ENCODE measurements at regions not wholly inside any gene's neighbourhood (a gene's known extent, or its start where the extent isn't known, plus 50 kb on each side); places are given as distances from the start of the nearest gene placed in this dataset.

DNA sequence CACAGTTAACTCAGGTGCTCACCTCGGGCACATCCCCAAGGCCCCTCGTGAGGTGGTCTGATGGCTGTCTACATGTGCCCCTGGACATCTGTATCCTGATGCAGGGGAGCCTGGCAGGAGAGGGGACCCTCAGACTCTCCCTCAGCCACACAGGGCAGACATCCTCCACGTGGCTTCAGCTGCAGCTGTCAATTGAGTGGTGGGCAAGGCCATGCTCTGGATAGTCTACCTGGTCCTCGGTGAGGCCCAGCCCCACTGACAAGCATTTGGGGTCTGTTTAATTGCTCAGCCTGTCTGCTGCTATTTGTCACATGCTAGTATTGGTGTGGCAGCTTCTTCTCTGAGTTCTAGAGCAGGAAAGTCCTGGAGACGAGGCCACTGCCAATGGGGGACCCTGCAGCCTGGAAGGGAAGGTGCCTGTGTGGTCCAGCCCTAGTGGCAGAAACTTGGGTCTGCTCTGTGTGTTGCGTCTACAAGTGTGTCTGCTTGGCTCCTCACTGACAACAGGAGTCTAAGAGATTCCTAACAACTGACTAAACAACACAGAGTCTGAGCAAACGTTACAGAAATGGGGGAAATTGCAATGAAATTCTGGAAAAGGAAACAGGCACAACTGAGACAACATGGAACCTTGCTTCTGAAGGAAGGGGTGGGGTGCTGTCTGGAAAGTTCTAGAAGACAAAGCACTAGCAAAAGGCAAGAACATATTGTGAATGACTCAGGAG is 59.3 kb upstream of the IGFBP3 start:
- H3K9me3 Mint-ChIP-seq (ENCODE audit: unreplicated experiment): peaks cover 5% of the 10 kb centered on the region
- H3K4me3 Mint-ChIP-seq (ENCODE audit: unreplicated experiment): no peak overlapping the region
- H3K27ac Mint-ChIP-seq (ENCODE audit: unreplicated experiment): no peak overlapping the region
- no peaks in the 10 kb centered on the region for H3K27me3 Mint-ChIP-seq (ENCODE audit: unreplicated experiment)
- TF ChIP-seq, protein P1, sequence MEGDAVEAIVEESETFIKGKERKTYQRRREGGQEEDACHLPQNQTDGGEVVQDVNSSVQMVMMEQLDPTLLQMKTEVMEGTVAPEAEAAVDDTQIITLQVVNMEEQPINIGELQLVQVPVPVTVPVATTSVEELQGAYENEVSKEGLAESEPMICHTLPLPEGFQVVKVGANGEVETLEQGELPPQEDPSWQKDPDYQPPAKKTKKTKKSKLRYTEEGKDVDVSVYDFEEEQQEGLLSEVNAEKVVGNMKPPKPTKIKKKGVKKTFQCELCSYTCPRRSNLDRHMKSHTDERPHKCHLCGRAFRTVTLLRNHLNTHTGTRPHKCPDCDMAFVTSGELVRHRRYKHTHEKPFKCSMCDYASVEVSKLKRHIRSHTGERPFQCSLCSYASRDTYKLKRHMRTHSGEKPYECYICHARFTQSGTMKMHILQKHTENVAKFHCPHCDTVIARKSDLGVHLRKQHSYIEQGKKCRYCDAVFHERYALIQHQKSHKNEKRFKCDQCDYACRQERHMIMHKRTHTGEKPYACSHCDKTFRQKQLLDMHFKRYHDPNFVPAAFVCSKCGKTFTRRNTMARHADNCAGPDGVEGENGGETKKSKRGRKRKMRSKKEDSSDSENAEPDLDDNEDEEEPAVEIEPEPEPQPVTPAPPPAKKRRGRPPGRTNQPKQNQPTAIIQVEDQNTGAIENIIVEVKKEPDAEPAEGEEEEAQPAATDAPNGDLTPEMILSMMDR (IDR thresholded peaks at IDR 0.05): no peak
- peaks cover 53% of the 10 kb centered on the region for H3K4me1 Mint-ChIP-seq (ENCODE audit: unreplicated experiment)
- no peak for DNase-seq (ENCODE audit: extremely low spot score, unreplicated experiment)
- peaks cover 2% of the 10 kb centered on the region for H3K36me3 Mint-ChIP-seq (ENCODE audit: unreplicated experiment)

DNA sequence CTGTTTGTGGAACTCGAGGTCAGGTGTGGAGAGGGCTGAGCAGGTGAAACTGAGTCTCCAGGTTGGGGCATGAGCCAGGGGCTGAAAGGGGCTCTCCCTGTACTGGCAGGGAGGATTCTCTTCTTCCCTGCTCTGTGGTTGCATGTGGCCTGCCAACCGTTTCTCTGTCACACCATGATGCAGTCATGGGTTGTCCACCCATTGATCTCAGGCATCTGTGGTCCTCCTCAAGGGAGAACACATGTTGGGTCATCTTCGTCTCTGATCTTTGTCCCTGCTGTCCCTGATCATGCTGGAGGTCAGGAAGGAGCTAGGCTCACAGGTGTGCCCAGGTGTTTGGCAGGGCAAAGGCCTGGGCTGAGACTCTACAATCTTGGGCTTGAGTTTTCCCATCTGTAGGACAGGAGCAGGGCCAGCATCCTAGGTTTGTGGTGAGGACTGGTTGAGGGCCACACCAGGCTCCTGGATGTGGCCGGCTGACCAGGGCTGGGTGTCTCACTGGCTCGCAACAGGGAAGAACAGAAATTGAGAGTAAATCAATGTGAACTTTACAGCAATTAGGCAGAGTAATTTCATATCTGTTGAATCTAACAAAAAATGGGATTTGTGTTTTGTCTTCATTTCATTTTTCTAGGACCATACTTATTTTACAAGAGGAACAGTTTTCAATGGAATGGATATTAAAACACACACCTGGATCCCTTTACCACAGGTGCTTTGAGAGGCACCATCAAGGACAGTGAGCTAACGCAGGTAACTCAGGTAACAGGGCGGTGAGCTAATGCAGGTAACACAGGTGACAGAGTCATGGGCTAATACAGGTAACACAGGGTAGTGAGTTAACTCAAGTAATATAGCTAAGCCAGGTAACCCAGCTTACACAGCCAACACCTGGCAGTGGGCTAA is 58.5 kb upstream of the IGFBP3 start:
- Mint-ChIP-seq H3K4me3 (ENCODE audit: unreplicated experiment) (peak overlapping the region; percentile 4), H3K9me3 (ENCODE audit: unreplicated experiment) (peaks cover 5% of the 10 kb centered on the region), H3K27me3 (ENCODE audit: unreplicated experiment) (no peaks in the 10 kb centered on the region), H3K4me1 (ENCODE audit: unreplicated experiment) (peaks cover 56% of the 10 kb centered on the region), H3K27ac (ENCODE audit: unreplicated experiment) (peak overlapping the region; percentile 97), H3K36me3 (ENCODE audit: unreplicated experiment) (peaks cover 2% of the 10 kb centered on the region)
- DNase-seq (ENCODE audit: extremely low spot score, unreplicated experiment): no peak
- TF ChIP-seq, protein P1 (IDR thresholded peaks at IDR 0.05): no peak

DNA sequence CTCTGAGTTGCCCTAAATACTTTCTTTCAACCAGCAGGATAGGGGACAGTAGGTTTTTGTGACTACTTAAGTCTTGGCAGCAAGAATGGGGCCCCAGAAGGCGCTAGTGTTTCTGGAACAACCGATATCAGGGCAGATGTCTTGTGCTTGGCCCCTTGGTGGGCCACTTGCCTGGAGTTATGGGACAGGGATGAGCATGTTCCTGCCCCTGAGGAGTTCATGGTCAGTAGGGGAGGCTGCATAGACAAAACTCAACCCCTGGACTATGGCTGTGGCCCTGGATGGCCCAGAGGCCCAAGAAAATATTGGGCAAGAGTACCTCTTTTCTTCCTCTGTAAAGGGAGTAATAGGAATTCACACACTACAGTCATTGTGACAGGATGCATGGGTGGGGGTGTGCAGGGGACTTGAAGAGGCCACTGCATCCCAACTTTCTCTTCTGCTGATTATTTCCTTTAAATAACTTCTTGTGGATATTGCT is 57.7 kb upstream of the IGFBP3 start:
- Mint-ChIP-seq H3K9me3 (ENCODE audit: unreplicated experiment) (peaks cover 5% of the 10 kb centered on the region), H3K4me3 (ENCODE audit: unreplicated experiment) (peak overlapping the region; percentile 50), H3K27me3 (ENCODE audit: unreplicated experiment) (no peaks in the 10 kb centered on the region), H3K36me3 (ENCODE audit: unreplicated experiment) (peaks cover 2% of the 10 kb centered on the region), H3K27ac (ENCODE audit: unreplicated experiment) (peak overlapping the region; percentile 97), H3K4me1 (ENCODE audit: unreplicated experiment) (peaks cover 56% of the 10 kb centered on the region)
- peak; percentile 74 for DNase-seq (ENCODE audit: extremely low spot score, unreplicated experiment)
- TF ChIP-seq, protein P1 (IDR thresholded peaks at IDR 0.05): no peak

DNA sequence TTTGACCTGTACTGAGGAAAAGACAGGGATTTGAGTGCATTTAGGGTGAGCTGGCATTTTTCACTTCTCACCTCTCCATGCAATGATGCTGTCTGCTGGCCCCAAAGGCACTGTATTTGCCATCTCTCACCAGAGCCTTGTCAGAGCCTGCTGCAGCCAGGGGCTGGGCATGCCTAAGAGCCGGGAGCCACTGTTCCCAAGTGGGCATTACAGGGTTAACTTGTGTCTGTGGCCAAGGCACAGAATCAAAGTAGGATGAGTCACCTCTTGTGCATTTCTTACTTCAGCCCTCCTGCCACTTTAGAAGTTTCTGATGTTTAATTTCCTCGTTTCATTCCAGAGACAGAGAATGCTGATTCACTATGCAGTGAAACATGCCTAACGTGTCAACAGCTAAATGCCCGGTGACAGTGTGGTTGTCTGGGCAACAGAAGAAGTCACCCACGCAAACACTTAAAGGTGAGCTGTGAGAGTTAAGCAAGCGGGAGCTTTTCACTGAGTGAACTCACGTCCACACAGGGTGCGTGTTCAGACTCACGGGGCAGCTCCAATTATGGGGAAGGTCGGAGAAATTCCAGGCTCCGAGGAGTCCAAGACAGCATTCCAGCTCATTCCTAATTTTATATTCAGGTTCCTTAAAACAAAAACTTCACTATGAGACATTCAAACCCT is 57.1 kb upstream of the IGFBP3 start:
- peaks cover 2% of the 10 kb centered on the region for H3K36me3 Mint-ChIP-seq (ENCODE audit: unreplicated experiment)
- TF ChIP-seq, protein P1 (IDR thresholded peaks at IDR 0.05): no peak

More for the DNA sequence above, 57.1 kb upstream of the IGFBP3 start:
- DNase-seq (ENCODE audit: extremely low spot score, unreplicated experiment): peak; percentile 85
- peaks cover 50% of the 10 kb centered on the region for H3K4me1 Mint-ChIP-seq (ENCODE audit: unreplicated experiment)
- H3K27ac Mint-ChIP-seq (ENCODE audit: unreplicated experiment): peak overlapping the region; percentile 97
- H3K27me3 Mint-ChIP-seq (ENCODE audit: unreplicated experiment): no peaks in the 10 kb centered on the region
- H3K4me3 Mint-ChIP-seq (ENCODE audit: unreplicated experiment): peak overlapping the region; percentile 50
- peaks cover 5% of the 10 kb centered on the region for H3K9me3 Mint-ChIP-seq (ENCODE audit: unreplicated experiment)
